Right cardiac atrium (tissue), 5 donors: ENCODE measurements at regions not wholly inside any gene's neighbourhood (a gene's known extent, or its start where the extent isn't known, plus 50 kb on each side); places are given as distances from the start of the nearest gene placed in this dataset.
A peak's percentile ranks its signal among the peaks of the same experiment; 100 is the strongest.

Experiments
- ATAC-seq, 2 donors: fragments of 200-7000 bp; cut with Tn5 transposase; one replicate each; pipeline versions ENCODE4 v1.8.0 to v1.9.1; 2020; ENCODE audit warnings: moderate library complexity in 2 of 2, mild to moderate bottlenecking in 1 of 2
- DNase-seq, 3 donors: peaks; one replicate each; pipeline ENCODE4 v3.0.0-alpha.2; 2020
- H3K27ac ChIP-seq: one replicate; pipeline ENCODE4 v1.5.1; 2013; ENCODE audit warnings: mild to moderate bottlenecking, low read length, control low read depth, moderate library complexity
- H3K27me3 ChIP-seq: one replicate; pipeline ENCODE4 v1.6.1; 2013; ENCODE audit not compliant: control insufficient read depth, insufficient read depth
- H3K4me1 ChIP-seq: one replicate; pipeline ENCODE4 v1.6.1; 2013; ENCODE audit warnings: low read length; ENCODE audit not compliant: control insufficient read depth, insufficient read depth
- H3K4me3 ChIP-seq: one replicate; pipeline ENCODE4 v1.5.1; 2013; ENCODE audit warnings: low read length, control low read depth
- H3K9me3 ChIP-seq: one replicate; pipeline ENCODE4 v1.6.1; 2013; ENCODE audit warnings: low read length; ENCODE audit not compliant: control insufficient read depth
- WGBS: extraction: QIAGEN DNeasy Blood & Tissue Kit; methylation state at CpG from one replicate; pipeline ENCODE4 v1.1.7; 2013; 5-methylcytosine and 5-hydroxymethylcytosine counted together
- intact Hi-C, 4 donors: fragments of 100-400 bp; cut with DNase I; formaldehyde crosslinking; loops; one replicate each; pipeline versions ENCODE4 v1.11.0 to v1.14.0; 2022 to 2023
- donor health status: healthy with polysubstance abuse.
- donor health status: DM: no; HTN: yes; CAD: no.
- donor health status: DM: no; HTN: no; CAD: no.
- donor health status: DM: no; HTN: yes; CAD: no; lungs with severe emphysema.
- donor health status: DM: yes; HTN: yes; CAD: no.

GRCh38 chr20:48163505-48163904, 378.2 kb upstream of the SULF2 start:
- ATAC-seq (no peak), DNase-seq (no peak)
- Histone ChIP-seq H3K27me3 (no peaks in the 10 kb centered on the region), H3K27ac (no peak overlapping the region), H3K9me3 (no peaks in the 10 kb centered on the region), H3K4me3 (no peak overlapping the region), H3K4me1 (no peaks in the 10 kb centered on the region)
- WGBS, result 62% methylated on average over 7 of the region's 7 CpGs
- intact Hi-C loops, result no loop called here

GRCh38 chr20:48162621-48163020, 377.3 kb upstream of the SULF2 start:
- WGBS, result 88% methylated on average over 13 of the region's 13 CpGs
- no peak for ATAC-seq

GRCh38 chr20:48159145-48160008, 374.1 kb upstream of the SULF2 start:
- Histone ChIP-seq H3K27me3 (no peaks in the 10 kb centered on the region), H3K4me3 (no peak overlapping the region), H3K9me3 (no peaks in the 10 kb centered on the region), H3K4me1 (no peaks in the 10 kb centered on the region), H3K27ac (no peak overlapping the region)
- DNase-seq (no peak), ATAC-seq (no peak)
- intact Hi-C loops, result no loop called here
- 71% methylated on average over 11 of the region's 11 CpGs for WGBS

More at GRCh38 chr20:48162621-48163020, 377.3 kb upstream of the SULF2 start:
- intact Hi-C loops, result no loop called here
- H3K9me3 ChIP-seq, result no peaks in the 10 kb centered on the region
- H3K27ac ChIP-seq, result no peak overlapping the region
- no peaks in the 10 kb centered on the region for H3K4me1 ChIP-seq
- H3K27me3 ChIP-seq, result no peaks in the 10 kb centered on the region
- DNase-seq, result no peak
- H3K4me3 ChIP-seq, result no peak overlapping the region

GRCh38 chr20:48158014-48158413, 372.7 kb upstream of the SULF2 start:
- ATAC-seq (no peak), DNase-seq (peak in 1 of 3 donors; percentile 55)
- Histone ChIP-seq H3K4me3 (no peak overlapping the region), H3K27me3 (no peaks in the 10 kb centered on the region), H3K4me1 (no peaks in the 10 kb centered on the region), H3K27ac (no peak overlapping the region), H3K9me3 (no peaks in the 10 kb centered on the region)
- intact Hi-C loops, result no loop called here
- WGBS, result 57% methylated on average over 2 of the region's 2 CpGs

GRCh38 chr20:48156951-48157700, 371.8 kb upstream of the SULF2 start:
- 94% methylated on average over 3 of the region's 3 CpGs for WGBS
- no peak for DNase-seq
- Histone ChIP-seq H3K9me3 (no peaks in the 10 kb centered on the region), H3K4me3 (no peak overlapping the region), H3K4me1 (no peaks in the 10 kb centered on the region), H3K27me3 (no peaks in the 10 kb centered on the region), H3K27ac (no peak overlapping the region)
- no peak for ATAC-seq
- intact Hi-C loops, result no loop called here

- H3K27ac ChIP-seq, result no peak overlapping the region
- H3K4me1 ChIP-seq, result no peaks in the 10 kb centered on the region
- no peaks in the 10 kb centered on the region for H3K9me3 ChIP-seq
- ATAC-seq, result no peak
- H3K4me3 ChIP-seq, result no peak overlapping the region
- 90% methylated on average over 2 of the region's 2 CpGs for WGBS
- DNase-seq, result no peak
- H3K27me3 ChIP-seq, result no peaks in the 10 kb centered on the region
- intact Hi-C loops, result no loop called here
Observed at GRCh38 chr20:48156521-48156920, 371.2 kb upstream of the SULF2 start.

GRCh38 chr20:48155268-48155667, 370.0 kb upstream of the SULF2 start:
- H3K4me3 ChIP-seq, result no peak overlapping the region
- intact Hi-C loops, result no loop called here
- no peaks in the 10 kb centered on the region for H3K9me3 ChIP-seq
- DNase-seq (no peak), ATAC-seq (no peak)
- no peak overlapping the region for H3K27ac ChIP-seq
- H3K27me3 ChIP-seq, result no peaks in the 10 kb centered on the region
- WGBS, result 87% methylated on average over 9 of the region's 9 CpGs
- H3K4me1 ChIP-seq, result no peaks in the 10 kb centered on the region

- Histone ChIP-seq H3K27ac (no peak overlapping the region), H3K4me1 (no peaks in the 10 kb centered on the region), H3K9me3 (no peaks in the 10 kb centered on the region), H3K4me3 (no peak overlapping the region), H3K27me3 (no peaks in the 10 kb centered on the region)
- ATAC-seq, result peak in 1 of 2 donors; percentile 11
- 65% methylated on average over 14 of the region's 14 CpGs for WGBS
- DNase-seq, result no peak
- intact Hi-C loops, result no loop called here
Observed at GRCh38 chr20:48154040-48154765, 368.9 kb upstream of the SULF2 start.

- no peak overlapping the region for H3K4me3 ChIP-seq
- no peak for ATAC-seq
- WGBS, result 43% methylated on average over 3 of the region's 3 CpGs
- H3K27me3 ChIP-seq, result no peaks in the 10 kb centered on the region
- no peak overlapping the region for H3K27ac ChIP-seq
- H3K9me3 ChIP-seq, result no peaks in the 10 kb centered on the region
- intact Hi-C loops, result no loop called here
- no peaks in the 10 kb centered on the region for H3K4me1 ChIP-seq
- no peak for DNase-seq
Observed at GRCh38 chr20:48153523-48153922, 368.2 kb upstream of the SULF2 start.

- no peaks in the 10 kb centered on the region for H3K27me3 ChIP-seq
Observed at GRCh38 chr20:48153103-48153502, 367.8 kb upstream of the SULF2 start.

GRCh38 chr20:48150568-48150967, 365.3 kb upstream of the SULF2 start:
- Histone ChIP-seq H3K27me3 (no peaks in the 10 kb centered on the region), H3K4me1 (no peaks in the 10 kb centered on the region), H3K4me3 (no peak overlapping the region), H3K27ac (no peak overlapping the region), H3K9me3 (no peaks in the 10 kb centered on the region)
- 90% methylated on average over 7 of the region's 7 CpGs for WGBS
- intact Hi-C loops, result no loop called here
- DNase-seq (no peak), ATAC-seq (no peak)

More at GRCh38 chr20:48153103-48153502, 367.8 kb upstream of the SULF2 start:
- H3K27ac ChIP-seq, result no peak overlapping the region
- WGBS, result 84% methylated on average over 10 of the region's 10 CpGs
- ATAC-seq, result no peak
- H3K4me3 ChIP-seq, result no peak overlapping the region
- H3K4me1 ChIP-seq, result no peaks in the 10 kb centered on the region
- no peaks in the 10 kb centered on the region for H3K9me3 ChIP-seq
- intact Hi-C loops, result no loop called here
- DNase-seq, result no peak
